ENCODE measurements at regions not wholly inside any gene's neighbourhood (a gene's known extent, or its start where the extent isn't known, plus 50 kb on each side); places are given as distances from the start of the nearest gene placed in this dataset.

DNA sequence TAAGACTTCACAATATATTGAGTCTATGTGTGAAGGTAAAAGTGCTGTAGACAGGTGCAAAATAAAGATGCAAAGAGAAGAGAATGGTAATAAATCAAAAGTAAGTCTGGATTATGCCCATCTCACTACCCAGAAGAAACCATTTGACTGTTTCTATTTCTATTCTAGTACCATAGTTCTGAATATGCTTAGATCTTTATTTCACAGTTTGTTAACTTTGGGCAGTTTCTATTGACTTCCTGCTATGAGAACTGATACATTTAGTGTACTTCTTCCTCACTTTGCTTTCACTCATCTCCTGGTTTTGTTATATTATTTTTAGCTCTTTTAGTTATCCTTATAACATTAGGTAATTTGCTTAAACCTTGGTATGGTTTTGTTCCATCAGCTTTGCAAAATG lies 94.9 kb downstream of the HS1BP3 start:
- TF ChIP-seq ZNF391 (tag by site-specific recombination; IDR thresholded peaks at IDR 0.05; ENCODE audit: borderline replicate concordance, low read depth), result no peak
- TF ChIP-seq ZNF785 (tag by site-specific recombination; IDR thresholded peaks at IDR 0.05), result no peak
- no peak for TF ChIP-seq ZNF398 (tag by site-specific recombination; IDR thresholded peaks at IDR 0.05)
- TF ChIP-seq, protein P1, sequence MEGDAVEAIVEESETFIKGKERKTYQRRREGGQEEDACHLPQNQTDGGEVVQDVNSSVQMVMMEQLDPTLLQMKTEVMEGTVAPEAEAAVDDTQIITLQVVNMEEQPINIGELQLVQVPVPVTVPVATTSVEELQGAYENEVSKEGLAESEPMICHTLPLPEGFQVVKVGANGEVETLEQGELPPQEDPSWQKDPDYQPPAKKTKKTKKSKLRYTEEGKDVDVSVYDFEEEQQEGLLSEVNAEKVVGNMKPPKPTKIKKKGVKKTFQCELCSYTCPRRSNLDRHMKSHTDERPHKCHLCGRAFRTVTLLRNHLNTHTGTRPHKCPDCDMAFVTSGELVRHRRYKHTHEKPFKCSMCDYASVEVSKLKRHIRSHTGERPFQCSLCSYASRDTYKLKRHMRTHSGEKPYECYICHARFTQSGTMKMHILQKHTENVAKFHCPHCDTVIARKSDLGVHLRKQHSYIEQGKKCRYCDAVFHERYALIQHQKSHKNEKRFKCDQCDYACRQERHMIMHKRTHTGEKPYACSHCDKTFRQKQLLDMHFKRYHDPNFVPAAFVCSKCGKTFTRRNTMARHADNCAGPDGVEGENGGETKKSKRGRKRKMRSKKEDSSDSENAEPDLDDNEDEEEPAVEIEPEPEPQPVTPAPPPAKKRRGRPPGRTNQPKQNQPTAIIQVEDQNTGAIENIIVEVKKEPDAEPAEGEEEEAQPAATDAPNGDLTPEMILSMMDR (tag by site-specific recombination; IDR thresholded peaks at IDR 0.05), result no peak
- no peak for TF ChIP-seq ZSCAN16 (tag by site-specific recombination; IDR thresholded peaks at IDR 0.05)
- no peak for TF ChIP-seq REST (tag by site-specific recombination; IDR thresholded peaks at IDR 0.05)
- TF ChIP-seq ZBTB21 (tag by site-specific recombination; IDR thresholded peaks at IDR 0.05), result no peak
- TF ChIP-seq, protein P2, sequence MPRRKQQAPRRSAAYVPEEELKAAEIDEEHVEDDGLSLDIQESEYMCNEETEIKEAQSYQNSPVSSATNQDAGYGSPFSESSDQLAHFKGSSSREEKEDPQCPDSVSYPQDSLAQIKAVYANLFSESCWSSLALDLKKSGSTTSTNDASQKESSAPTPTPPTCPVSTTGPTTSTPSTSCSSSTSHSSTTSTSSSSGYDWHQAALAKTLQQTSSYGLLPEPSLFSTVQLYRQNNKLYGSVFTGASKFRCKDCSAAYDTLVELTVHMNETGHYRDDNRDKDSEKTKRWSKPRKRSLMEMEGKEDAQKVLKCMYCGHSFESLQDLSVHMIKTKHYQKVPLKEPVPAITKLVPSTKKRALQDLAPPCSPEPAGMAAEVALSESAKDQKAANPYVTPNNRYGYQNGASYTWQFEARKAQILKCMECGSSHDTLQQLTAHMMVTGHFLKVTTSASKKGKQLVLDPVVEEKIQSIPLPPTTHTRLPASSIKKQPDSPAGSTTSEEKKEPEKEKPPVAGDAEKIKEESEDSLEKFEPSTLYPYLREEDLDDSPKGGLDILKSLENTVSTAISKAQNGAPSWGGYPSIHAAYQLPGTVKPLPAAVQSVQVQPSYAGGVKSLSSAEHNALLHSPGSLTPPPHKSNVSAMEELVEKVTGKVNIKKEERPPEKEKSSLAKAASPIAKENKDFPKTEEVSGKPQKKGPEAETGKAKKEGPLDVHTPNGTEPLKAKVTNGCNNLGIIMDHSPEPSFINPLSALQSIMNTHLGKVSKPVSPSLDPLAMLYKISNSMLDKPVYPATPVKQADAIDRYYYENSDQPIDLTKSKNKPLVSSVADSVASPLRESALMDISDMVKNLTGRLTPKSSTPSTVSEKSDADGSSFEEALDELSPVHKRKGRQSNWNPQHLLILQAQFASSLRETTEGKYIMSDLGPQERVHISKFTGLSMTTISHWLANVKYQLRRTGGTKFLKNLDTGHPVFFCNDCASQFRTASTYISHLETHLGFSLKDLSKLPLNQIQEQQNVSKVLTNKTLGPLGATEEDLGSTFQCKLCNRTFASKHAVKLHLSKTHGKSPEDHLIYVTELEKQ (tag by site-specific recombination; IDR thresholded peaks at IDR 0.05; ENCODE audit: borderline replicate concordance), result no peak
- TF ChIP-seq ZFP41 (tag by site-specific recombination; IDR thresholded peaks at IDR 0.05; ENCODE audit: borderline replicate concordance), result no peak
- TF ChIP-seq MYNN (tag by site-specific recombination; IDR thresholded peaks at IDR 0.05; ENCODE audit: borderline replicate concordance), result no peak
- TF ChIP-seq ZNF639 (tag by site-specific recombination; IDR thresholded peaks at IDR 0.05), result no peak

All from HEK293 (cell line).